ENCODE measurements at regions not wholly inside any gene's neighbourhood (a gene's known extent, or its start where the extent isn't known, plus 50 kb on each side); places are given as distances from the start of the nearest gene placed in this dataset.

DNA sequence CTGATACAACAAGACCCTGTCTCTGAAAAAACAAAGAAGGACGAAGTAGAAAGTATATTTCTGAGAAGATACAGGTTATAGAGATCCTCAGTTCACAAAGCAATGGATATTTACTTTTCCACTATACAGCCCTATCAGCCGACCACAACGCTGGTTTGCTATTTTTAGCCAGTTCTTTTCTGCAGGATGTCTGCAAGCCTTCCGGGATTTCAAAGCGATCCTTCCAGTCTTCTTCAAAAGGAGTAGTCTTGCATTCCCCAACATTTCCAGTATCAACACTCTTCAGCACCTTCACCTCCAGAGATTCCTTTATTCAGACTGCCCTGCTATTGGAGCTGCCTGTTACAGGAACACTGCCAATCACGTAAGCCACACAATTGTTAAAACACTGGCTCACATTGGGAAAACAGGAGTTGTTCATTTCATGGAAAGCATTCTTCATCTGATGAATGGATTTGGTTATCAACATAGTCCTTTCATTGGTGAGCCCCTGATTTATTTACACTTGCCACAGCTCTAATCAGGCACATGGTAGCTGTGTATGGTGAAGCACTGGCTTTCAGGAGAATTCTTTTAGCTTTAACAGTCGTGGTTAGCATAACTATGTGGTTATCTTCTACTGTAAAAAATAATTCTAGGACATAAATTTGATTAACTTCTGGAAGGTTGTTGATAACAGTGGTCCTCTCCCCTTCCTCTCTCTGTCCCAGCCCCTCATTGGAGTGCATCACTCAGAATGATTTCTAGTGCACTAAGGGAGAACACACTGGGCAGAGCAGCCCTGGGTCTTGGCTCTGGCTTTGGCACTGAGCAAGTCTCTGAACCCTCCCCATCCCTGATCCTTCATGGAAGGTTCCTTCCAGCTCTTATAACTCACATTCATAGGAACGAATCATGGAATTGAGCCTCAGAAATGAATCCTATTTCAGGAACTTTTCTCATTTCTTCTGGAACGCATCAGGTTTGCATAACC is 109.9 kb upstream of the SORBS2 start:
- no peak for DNase-seq
- peaks cover 0 to 7% of the 10 kb centered on the region in 2 donors for H3K4me1 ChIP-seq (ENCODE audit: control insufficient read depth in 1 of 2, insufficient read depth in 2 of 2, low read length in 2 of 2)
- H3K27ac ChIP-seq (ENCODE audit: low read depth in 1 of 2, low read length in 2 of 2) = peak overlapping the region in 1 of 2 donors; percentile 28
- intact Hi-C loops (cut with DNase I) = no loop called here
- H3K27me3 ChIP-seq (ENCODE audit: control insufficient read depth in 1 of 2, insufficient read depth in 2 of 2, low read length in 1 of 2) = no peaks in the 10 kb centered on the region
- 8 to 14% methylated on average over 9 of the region's 9 CpGs for WGBS, 2 donors
- H3K9me3 ChIP-seq (ENCODE audit: control insufficient read depth, low read length) = no peaks in the 10 kb centered on the region
- H3K4me3 ChIP-seq (ENCODE audit: low read length in 2 of 2) = peak overlapping the region; percentile 9 to 63
- no peaks in the 10 kb centered on the region for H3K36me3 ChIP-seq (ENCODE audit: control insufficient read depth in 1 of 2, insufficient read depth in 2 of 2, low read length in 1 of 2)
- no peak for ATAC-seq (ENCODE audit: low FRiP score)

DNA sequence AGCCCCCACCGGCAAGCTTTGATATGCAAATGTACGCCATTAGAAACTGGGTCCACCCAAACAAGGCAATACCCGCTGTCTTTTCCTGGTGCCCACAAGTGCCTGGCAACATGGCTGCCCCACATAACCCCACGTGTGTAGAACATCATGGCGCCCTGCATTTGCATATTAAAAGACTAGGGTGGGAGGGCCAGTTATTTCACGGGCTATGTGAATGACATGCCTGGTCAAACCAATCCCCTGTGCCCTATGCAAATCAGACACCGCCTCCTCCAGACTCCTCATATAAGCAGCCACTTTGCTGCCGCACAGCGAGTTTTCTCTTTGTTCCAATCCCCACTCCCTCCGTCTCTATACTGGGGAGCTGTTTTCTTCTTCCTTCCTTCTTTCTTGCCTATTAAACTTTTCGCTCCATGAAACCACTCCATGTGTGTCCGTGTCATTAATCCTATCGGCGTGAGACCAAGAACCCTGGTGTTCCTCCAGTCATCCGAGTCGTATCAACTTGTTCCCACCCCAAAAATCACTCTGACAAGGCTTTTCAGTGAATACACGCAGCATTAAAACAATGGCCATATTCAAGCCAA is 112.6 kb upstream of the SORBS2 start:
- ATAC-seq (ENCODE audit: low FRiP score) (no peak), DNase-seq (no peak)
- peaks cover 0 to 7% of the 10 kb centered on the region in 2 donors for H3K4me1 ChIP-seq (ENCODE audit: control insufficient read depth in 1 of 2, insufficient read depth in 2 of 2, low read length in 2 of 2)
- H3K9me3 ChIP-seq (ENCODE audit: control insufficient read depth, low read length) = no peaks in the 10 kb centered on the region
- H3K27ac ChIP-seq (ENCODE audit: low read depth in 1 of 2, low read length in 2 of 2) = no peak overlapping the region
- intact Hi-C loops (cut with DNase I) = no loop called here
- no peak overlapping the region for H3K4me3 ChIP-seq (ENCODE audit: low read length in 2 of 2)
- no peaks in the 10 kb centered on the region for H3K36me3 ChIP-seq (ENCODE audit: control insufficient read depth in 1 of 2, insufficient read depth in 2 of 2, low read length in 1 of 2)
- 96 to 98% methylated on average over 17 of the region's 17 CpGs for WGBS, 2 donors
- H3K27me3 ChIP-seq (ENCODE audit: control insufficient read depth in 1 of 2, insufficient read depth in 2 of 2, low read length in 1 of 2) = no peaks in the 10 kb centered on the region

- Histone ChIP-seq H3K9me3 (ENCODE audit: control insufficient read depth, low read length) (no peaks in the 10 kb centered on the region), H3K4me1 (ENCODE audit: control insufficient read depth in 1 of 2, insufficient read depth in 2 of 2, low read length in 2 of 2) (peaks cover 0 to 6% of the 10 kb centered on the region in 2 donors), H3K27ac (ENCODE audit: low read depth in 1 of 2, low read length in 2 of 2) (no peak overlapping the region), H3K4me3 (ENCODE audit: low read length in 2 of 2) (no peak overlapping the region), H3K27me3 (ENCODE audit: control insufficient read depth in 1 of 2, insufficient read depth in 2 of 2, low read length in 1 of 2) (no peaks in the 10 kb centered on the region), H3K36me3 (ENCODE audit: control insufficient read depth in 1 of 2, insufficient read depth in 2 of 2, low read length in 1 of 2) (no peaks in the 10 kb centered on the region)
- 87 to 89% methylated on average over 15 of the region's 15 CpGs for whole genome bisulfite sequencing, 2 donors
- intact Hi-C loops (cut with DNase I) = no loop called here
- DNase-seq (no peak), ATAC-seq (ENCODE audit: low FRiP score) (no peak)
Observed at GRCh38 chr4:185925910-185926360, 113.9 kb upstream of the SORBS2 start.

- Histone ChIP-seq H3K27me3 (ENCODE audit: control insufficient read depth in 1 of 2, insufficient read depth in 2 of 2, low read length in 1 of 2) (no peaks in the 10 kb centered on the region), H3K9me3 (ENCODE audit: control insufficient read depth, low read length) (no peaks in the 10 kb centered on the region), H3K4me1 (ENCODE audit: control insufficient read depth in 1 of 2, insufficient read depth in 2 of 2, low read length in 2 of 2) (no peaks in the 10 kb centered on the region), H3K36me3 (ENCODE audit: control insufficient read depth in 1 of 2, insufficient read depth in 2 of 2, low read length in 1 of 2) (no peaks in the 10 kb centered on the region), H3K4me3 (ENCODE audit: low read length in 2 of 2) (no peak overlapping the region), H3K27ac (ENCODE audit: low read depth in 1 of 2, low read length in 2 of 2) (no peak overlapping the region)
- DNase-seq (no peak), ATAC-seq (ENCODE audit: low FRiP score) (no peak)
- intact Hi-C loops (cut with DNase I) = no loop called here
- WGBS, 2 donors = 95 to 96% methylated on average over 5 of the region's 5 CpGs
Observed at GRCh38 chr4:185931375-185931774, 119.4 kb upstream of the SORBS2 start.

DNA sequence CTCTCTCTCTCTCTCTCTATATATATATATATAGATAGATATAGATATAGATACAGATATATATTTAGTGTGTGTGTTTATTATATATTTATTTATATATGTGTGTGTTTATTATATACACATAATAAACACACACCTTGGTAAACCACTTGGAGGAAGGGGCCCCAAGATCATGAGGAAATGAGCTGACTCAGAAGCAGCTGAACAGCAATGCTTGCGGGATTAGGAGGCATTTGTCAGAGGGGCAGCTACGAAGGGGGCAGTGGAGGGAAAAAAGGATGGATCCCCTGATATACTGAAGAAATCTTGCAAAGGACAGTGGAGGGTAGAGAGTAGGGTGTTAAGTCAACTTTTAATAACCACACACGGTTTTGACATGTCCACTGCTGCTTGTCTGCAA is 120.0 kb upstream of the SORBS2 start:
- Histone ChIP-seq H3K27me3 (ENCODE audit: control insufficient read depth in 1 of 2, insufficient read depth in 2 of 2, low read length in 1 of 2) (no peaks in the 10 kb centered on the region), H3K36me3 (ENCODE audit: control insufficient read depth in 1 of 2, insufficient read depth in 2 of 2, low read length in 1 of 2) (no peaks in the 10 kb centered on the region), H3K4me1 (ENCODE audit: control insufficient read depth in 1 of 2, insufficient read depth in 2 of 2, low read length in 2 of 2) (no peaks in the 10 kb centered on the region), H3K4me3 (ENCODE audit: low read length in 2 of 2) (no peak overlapping the region), H3K27ac (ENCODE audit: low read depth in 1 of 2, low read length in 2 of 2) (no peak overlapping the region), H3K9me3 (ENCODE audit: control insufficient read depth, low read length) (no peaks in the 10 kb centered on the region)
- no peak for DNase-seq
- intact Hi-C loops (cut with DNase I) = no loop called here
- 53 to 56% methylated on average over 3 of the region's 3 CpGs for WGBS, 2 donors
- ATAC-seq (ENCODE audit: low FRiP score) = no peak

DNA sequence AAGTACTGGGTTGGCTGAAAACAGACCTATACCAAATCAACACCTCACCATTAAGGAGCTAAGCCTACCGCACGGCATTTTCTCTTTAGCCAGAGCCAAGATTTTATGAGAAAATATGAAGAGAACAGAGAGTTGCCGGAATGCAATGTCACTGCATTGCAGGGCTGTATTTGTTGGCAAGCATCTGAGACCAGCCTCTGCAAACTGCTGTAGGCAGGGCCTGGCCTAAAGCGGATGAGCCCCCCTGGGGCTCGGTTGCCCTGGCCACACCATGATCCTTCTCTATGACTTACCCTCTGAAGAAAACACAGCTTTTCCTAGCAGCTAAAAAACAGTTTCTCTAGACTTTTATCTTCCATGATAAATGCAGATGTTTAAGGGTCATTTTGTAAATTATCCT is 120.5 kb upstream of the SORBS2 start:
- H3K4me3 ChIP-seq (ENCODE audit: low read length in 2 of 2) = no peak overlapping the region
- DNase-seq (peak in 1 of 2 donors; percentile 60), ATAC-seq (ENCODE audit: low FRiP score) (peak; percentile 57)
- intact Hi-C loops (cut with DNase I) = no loop called here
- no peaks in the 10 kb centered on the region for H3K9me3 ChIP-seq (ENCODE audit: control insufficient read depth, low read length)
- no peaks in the 10 kb centered on the region for H3K27me3 ChIP-seq (ENCODE audit: control insufficient read depth in 1 of 2, insufficient read depth in 2 of 2, low read length in 1 of 2)
- H3K36me3 ChIP-seq (ENCODE audit: control insufficient read depth in 1 of 2, insufficient read depth in 2 of 2, low read length in 1 of 2) = no peaks in the 10 kb centered on the region
- 1 to 2% methylated on average over 5 of the region's 5 CpGs for WGBS, 2 donors
- no peaks in the 10 kb centered on the region for H3K4me1 ChIP-seq (ENCODE audit: control insufficient read depth in 1 of 2, insufficient read depth in 2 of 2, low read length in 2 of 2)
- H3K27ac ChIP-seq (ENCODE audit: low read depth in 1 of 2, low read length in 2 of 2) = no peak overlapping the region

DNA sequence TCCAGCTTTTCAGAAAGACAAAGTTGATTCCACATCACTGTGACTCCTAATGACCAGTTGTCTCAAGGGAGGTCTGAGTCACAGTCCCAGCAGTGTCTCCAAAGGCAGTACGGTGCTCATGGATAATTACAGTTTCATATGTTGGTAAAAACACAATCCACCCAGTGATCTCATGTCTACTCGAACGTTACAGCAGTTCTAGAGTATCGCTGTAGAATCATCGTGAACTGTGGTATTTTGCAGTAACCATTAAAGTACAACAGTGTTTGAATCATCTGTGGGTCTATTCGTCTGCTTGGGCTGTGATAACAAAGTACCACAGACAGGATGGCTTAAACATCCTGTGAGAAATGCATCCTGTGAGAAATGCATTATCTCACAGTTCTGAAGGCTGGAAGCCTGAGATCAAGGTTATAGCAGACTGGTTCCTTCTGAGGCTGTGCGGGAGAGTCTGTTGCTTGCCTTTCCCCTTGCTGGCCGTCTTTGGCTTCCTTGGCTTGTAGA is 121.1 kb upstream of the SORBS2 start:
- H3K4me1 ChIP-seq (ENCODE audit: control insufficient read depth in 1 of 2, insufficient read depth in 2 of 2, low read length in 2 of 2) = no peaks in the 10 kb centered on the region
- DNase-seq (no peak), ATAC-seq (ENCODE audit: low FRiP score) (peak; percentile 42)
- no peaks in the 10 kb centered on the region for H3K27me3 ChIP-seq (ENCODE audit: control insufficient read depth in 1 of 2, insufficient read depth in 2 of 2, low read length in 1 of 2)
- no peaks in the 10 kb centered on the region for H3K36me3 ChIP-seq (ENCODE audit: control insufficient read depth in 1 of 2, insufficient read depth in 2 of 2, low read length in 1 of 2)
- no peak overlapping the region for H3K4me3 ChIP-seq (ENCODE audit: low read length in 2 of 2)
- H3K9me3 ChIP-seq (ENCODE audit: control insufficient read depth, low read length) = no peaks in the 10 kb centered on the region
- 45 to 59% methylated on average over 8 of the region's 8 CpGs for WGBS, 2 donors
- H3K27ac ChIP-seq (ENCODE audit: low read depth in 1 of 2, low read length in 2 of 2) = no peak overlapping the region
- intact Hi-C loops (cut with DNase I) = no loop called here

- intact Hi-C loops (cut with DNase I) = no loop called here
- DNase-seq = no peak
- H3K27me3 ChIP-seq (ENCODE audit: control insufficient read depth in 1 of 2, insufficient read depth in 2 of 2, low read length in 1 of 2) = no peaks in the 10 kb centered on the region
- no peak overlapping the region for H3K27ac ChIP-seq (ENCODE audit: low read depth in 1 of 2, low read length in 2 of 2)
- no peak for ATAC-seq (ENCODE audit: low FRiP score)
- 65 to 69% methylated on average over 10 of the region's 10 CpGs for WGBS, 2 donors
- no peak overlapping the region for H3K4me3 ChIP-seq (ENCODE audit: low read length in 2 of 2)
- H3K36me3 ChIP-seq (ENCODE audit: control insufficient read depth in 1 of 2, insufficient read depth in 2 of 2, low read length in 1 of 2) = no peaks in the 10 kb centered on the region
- no peaks in the 10 kb centered on the region for H3K4me1 ChIP-seq (ENCODE audit: control insufficient read depth in 1 of 2, insufficient read depth in 2 of 2, low read length in 2 of 2)
- no peaks in the 10 kb centered on the region for H3K9me3 ChIP-seq (ENCODE audit: control insufficient read depth, low read length)
Observed at GRCh38 chr4:185936650-185937376, 124.8 kb upstream of the SORBS2 start.

Measured in aorta (tissue), 5 donors.